BJ (cell line): ENCODE measurements at regions not wholly inside any gene's neighbourhood (a gene's known extent, or its start where the extent isn't known, plus 50 kb on each side); places are given as distances from the start of the nearest gene placed in this dataset.

Experiments
- CTCF ChIA-PET: fragments of 350-600 bp; formaldehyde crosslinking; extraction: SDS; loops from one replicate; lab custom pipeline; 2021; ENCODE audit warnings: antibody characterized with exemption, inconsistent platforms; lab: Yijun Ruan, JAX
- POLR2A ChIA-PET: fragments of 300-600 bp; sonication (Branson Sonifier 250); formaldehyde crosslinking; extraction: SDS; loops from one replicate; lab custom pipeline; 2021; ENCODE audit warnings: antibody characterized with exemption; lab: Charles Lee
- DNase-seq: peaks from one replicate; pipeline ENCODE4 v3.0.0-alpha.2; 2011; ENCODE audit warnings: low read depth
- H3K27me3 ChIP-seq: 2 replicates; pipeline ENCODE4 v1.6.0; 2011; ENCODE audit warnings: low read length; ENCODE audit not compliant: control insufficient read depth, insufficient read depth
- H3K36me3 ChIP-seq: 2 replicates; pipeline ENCODE4 v1.5.1; 2011; ENCODE audit warnings: low read length; ENCODE audit not compliant: control insufficient read depth, insufficient read depth
- H3K4me3 ChIP-seq: 2 replicates; pipeline ENCODE4 v1.5.1; 2011; ENCODE audit warnings: low read depth, mild to moderate bottlenecking, control low read depth, low read length
- TF ChIP-seq, protein P1 (sequence below): IDR thresholded peaks from 2 replicates; pipeline ENCODE4 v1.5.1; 2011; ENCODE audit warnings: low read depth, mild to moderate bottlenecking, control low read depth, inconsistent platforms, low read length, moderate library complexity; ENCODE audit not compliant: insufficient read depth

GRCh38 chr13:89113744-89114143, 1442.6 kb downstream of the SLITRK5 start:
- H3K27me3 ChIP-seq = no peaks in the 10 kb centered on the region
- CTCF ChIA-PET = no interaction called here
- POLR2A ChIA-PET = no interaction called here
- H3K4me3 ChIP-seq = no peak overlapping the region
- TF ChIP-seq, protein P1, sequence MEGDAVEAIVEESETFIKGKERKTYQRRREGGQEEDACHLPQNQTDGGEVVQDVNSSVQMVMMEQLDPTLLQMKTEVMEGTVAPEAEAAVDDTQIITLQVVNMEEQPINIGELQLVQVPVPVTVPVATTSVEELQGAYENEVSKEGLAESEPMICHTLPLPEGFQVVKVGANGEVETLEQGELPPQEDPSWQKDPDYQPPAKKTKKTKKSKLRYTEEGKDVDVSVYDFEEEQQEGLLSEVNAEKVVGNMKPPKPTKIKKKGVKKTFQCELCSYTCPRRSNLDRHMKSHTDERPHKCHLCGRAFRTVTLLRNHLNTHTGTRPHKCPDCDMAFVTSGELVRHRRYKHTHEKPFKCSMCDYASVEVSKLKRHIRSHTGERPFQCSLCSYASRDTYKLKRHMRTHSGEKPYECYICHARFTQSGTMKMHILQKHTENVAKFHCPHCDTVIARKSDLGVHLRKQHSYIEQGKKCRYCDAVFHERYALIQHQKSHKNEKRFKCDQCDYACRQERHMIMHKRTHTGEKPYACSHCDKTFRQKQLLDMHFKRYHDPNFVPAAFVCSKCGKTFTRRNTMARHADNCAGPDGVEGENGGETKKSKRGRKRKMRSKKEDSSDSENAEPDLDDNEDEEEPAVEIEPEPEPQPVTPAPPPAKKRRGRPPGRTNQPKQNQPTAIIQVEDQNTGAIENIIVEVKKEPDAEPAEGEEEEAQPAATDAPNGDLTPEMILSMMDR = no peak
- no peaks in the 10 kb centered on the region for H3K36me3 ChIP-seq
- DNase-seq = no peak

DNA sequence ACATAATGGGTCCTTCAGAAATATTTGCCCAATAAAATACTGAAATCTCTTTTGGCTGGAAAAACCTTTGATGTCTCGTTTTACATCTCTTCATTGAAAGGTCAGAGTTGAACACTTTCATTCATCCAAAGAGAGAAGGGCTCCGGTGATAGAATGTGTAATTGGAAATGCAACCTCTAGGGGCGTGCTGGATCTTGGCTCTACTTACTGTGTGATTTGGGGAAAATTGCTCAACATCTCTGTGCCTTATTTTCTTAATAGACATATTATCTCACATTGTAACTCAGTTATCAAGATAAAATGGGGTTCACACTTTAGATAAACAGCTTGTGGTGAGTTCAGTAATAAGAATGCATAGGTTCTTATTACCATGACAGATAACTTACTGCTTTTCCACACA, 1444.1 kb downstream of the SLITRK5 start:
- H3K4me3 ChIP-seq = no peak overlapping the region
- no peaks in the 10 kb centered on the region for H3K27me3 ChIP-seq
- DNase-seq = no peak
- TF ChIP-seq, protein P1 = no peak
- POLR2A ChIA-PET = no interaction called here
- CTCF ChIA-PET = no interaction called here
- no peaks in the 10 kb centered on the region for H3K36me3 ChIP-seq

DNA sequence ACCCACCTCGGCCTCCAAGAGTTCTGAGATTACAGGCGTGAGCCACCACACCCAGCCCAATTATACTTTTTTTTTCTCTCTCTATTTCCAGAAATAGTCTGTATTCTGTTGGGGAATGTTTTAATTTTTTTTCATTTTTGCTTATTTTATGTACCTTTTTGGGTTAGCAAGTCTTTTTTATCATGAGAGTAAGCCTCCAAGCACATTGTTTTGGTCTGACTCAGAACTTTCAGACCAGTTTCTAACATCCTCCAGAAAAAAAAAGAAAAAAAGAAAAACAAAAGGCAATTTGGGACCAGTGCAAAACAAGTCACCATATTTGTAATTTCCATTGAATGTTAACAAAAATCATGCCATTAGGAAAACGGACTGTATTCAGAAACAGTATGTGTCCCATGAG, 1465.5 kb downstream of the SLITRK5 start:
- ChIA-PET POLR2A (no interaction called here), CTCF (no interaction called here)
- TF ChIP-seq, protein P1 = no peak
- H3K36me3 ChIP-seq = no peaks in the 10 kb centered on the region
- H3K4me3 ChIP-seq = no peak overlapping the region
- H3K27me3 ChIP-seq = no peaks in the 10 kb centered on the region
- DNase-seq = no peak

GRCh38 chr13:89150362-89150761, 1479.2 kb downstream of the SLITRK5 start:
- POLR2A ChIA-PET = no interaction called here
- no peaks in the 10 kb centered on the region for H3K36me3 ChIP-seq
- H3K4me3 ChIP-seq = no peak overlapping the region
- DNase-seq = no peak
- H3K27me3 ChIP-seq = no peaks in the 10 kb centered on the region
- CTCF ChIA-PET = no interaction called here
- TF ChIP-seq, protein P1 = no peak

DNA sequence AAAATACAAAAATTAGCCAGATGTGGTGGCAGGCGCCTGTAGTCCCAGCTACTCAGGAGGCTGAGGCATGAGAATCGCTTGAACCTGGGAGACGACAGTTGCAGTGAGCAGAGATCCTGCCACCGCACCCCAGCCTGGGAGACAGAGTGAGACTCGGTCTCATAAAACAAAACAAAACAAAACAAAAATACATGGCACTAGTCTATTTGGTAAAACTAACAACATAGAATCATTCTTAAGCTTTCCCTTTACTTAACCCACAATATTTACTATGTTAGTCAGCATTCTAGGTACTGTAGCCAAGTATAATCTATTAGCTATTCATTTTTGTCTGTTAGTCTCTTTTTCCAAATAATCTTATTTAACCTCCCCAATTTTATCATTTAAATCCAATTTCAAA, 1482.8 kb downstream of the SLITRK5 start:
- ChIA-PET POLR2A (no interaction called here), CTCF (no interaction called here)
- no peaks in the 10 kb centered on the region for H3K27me3 ChIP-seq
- TF ChIP-seq, protein P1 = no peak
- no peak for DNase-seq
- H3K36me3 ChIP-seq = no peaks in the 10 kb centered on the region
- no peak overlapping the region for H3K4me3 ChIP-seq
